ENCODE measurements at regions not wholly inside any gene's neighbourhood (a gene's known extent, or its start where the extent isn't known, plus 50 kb on each side); places are given as distances from the start of the nearest gene placed in this dataset.

DNA sequence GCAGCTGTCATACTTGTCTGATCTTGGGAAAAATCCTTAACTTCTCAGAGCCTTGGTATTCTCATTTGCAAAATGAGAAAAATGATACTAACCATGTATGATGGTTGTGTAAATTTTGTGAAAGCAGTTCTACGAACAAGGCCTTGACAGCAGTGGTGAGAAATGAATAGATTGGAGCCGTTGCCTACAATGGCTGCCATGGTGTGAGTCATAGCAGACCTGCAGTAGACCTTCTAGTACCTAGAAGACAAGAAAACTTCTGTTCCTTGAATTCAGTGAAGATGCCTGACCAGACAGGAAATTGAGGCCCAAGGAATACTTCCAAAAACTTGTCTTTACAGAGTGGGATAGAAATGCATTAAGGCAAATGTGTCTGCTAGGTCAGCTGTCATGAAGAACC is 338.9 kb downstream of the QKI start:
- no peak overlapping the region for H3K4me3 ChIP-seq (ENCODE audit: insufficient read depth, low read depth, low read length)
- H2BK15ac ChIP-seq (ENCODE audit: low read depth, low read length), result no peak overlapping the region
- no peaks in the 10 kb centered on the region for H4K20me1 ChIP-seq (ENCODE audit: insufficient read depth, low read length)
- no peak overlapping the region for H3K14ac ChIP-seq (replicated peaks; ENCODE audit: low read depth, low read length)
- POLR2A ChIA-PET (ENCODE audit: unreplicated experiment), result no interaction called here
- DNase-seq (no peak), ATAC-seq (ENCODE audit: low read depth) (no peak)
- H3K27ac ChIP-seq (ENCODE audit: insufficient read depth, low read length), result no peak overlapping the region
- no peak overlapping the region for H2BK5ac ChIP-seq (ENCODE audit: low read depth, low read length, poor library complexity, severe bottlenecking)
- no peak overlapping the region for H3K4me2 ChIP-seq (ENCODE audit: low read depth, low read length)
- no peak overlapping the region for H3K9ac ChIP-seq (ENCODE audit: low read depth, low read length)
- intact Hi-C loops (cut with micrococcal nuclease), result no loop called here
- no peak overlapping the region for H3K18ac ChIP-seq (ENCODE audit: low read depth, low read length)
- no peak overlapping the region for H3K56ac ChIP-seq (ENCODE audit: extremely low read depth, insufficient read depth, low read length)
- dilution Hi-C loops (cut with HindIII; ENCODE audit: low sequenced_read_pairs, unreplicated experiment), result no loop called here
- no peak overlapping the region for H2AK5ac ChIP-seq (ENCODE audit: low read depth, low read length)
- WGBS, 2 experiments (ENCODE audit: extremely low coverage in 2 of 2, insufficient read length in 1 of 2), result no CpG with 5 or more reads among the region's 2 CpGs
- H4K91ac ChIP-seq (ENCODE audit: insufficient read depth, low read depth, low read length), result no peak overlapping the region
- in situ Hi-C loops (cut with MboI; ENCODE audit: low sequenced_read_pairs), result no loop called here
- H2AK9ac ChIP-seq (replicated peaks; ENCODE audit: low read depth, low read length, poor library complexity), result peak overlapping the region; percentile 47
- H3K4me1 ChIP-seq (ENCODE audit: control insufficient read depth, insufficient read depth, low read length), result no peaks in the 10 kb centered on the region
- H3K36me3 ChIP-seq (ENCODE audit: control insufficient read depth, insufficient read depth, low read length), result no peaks in the 10 kb centered on the region
- no peak for TF ChIP-seq RCOR1 (IDR thresholded peaks at IDR 0.05; ENCODE audit: insufficient replicate concordance, low read length)
- no peak for TF ChIP-seq FOS (IDR thresholded peaks at IDR 0.05; ENCODE audit: low read depth, low read length)
- no peak overlapping the region for H2AFZ ChIP-seq (replicated peaks; ENCODE audit: low read length, poor library complexity)
- no peak overlapping the region for H3K4ac ChIP-seq (ENCODE audit: low read depth, low read length)
- no peak overlapping the region for H4K8ac ChIP-seq (ENCODE audit: low read depth in 2 of 2, low read length in 2 of 2)
- CTCF ChIA-PET, result no interaction called here
- H3K27me3 ChIP-seq (ENCODE audit: control insufficient read depth, insufficient read depth, low read length), result no peaks in the 10 kb centered on the region
- H4K5ac ChIP-seq (ENCODE audit: low read depth, low read length), result no peak overlapping the region
- H2BK20ac ChIP-seq (ENCODE audit: low read depth, low read length), result no peak overlapping the region
- BruUV-seq (replicated peaks), result no TSS peak
- H3K79me1 ChIP-seq (ENCODE audit: low read depth in 1 of 2, low read length in 2 of 2), result no peaks in the 10 kb centered on the region
- no peak overlapping the region for H2BK120ac ChIP-seq (ENCODE audit: low read depth, low read length)
- H3K9me1 ChIP-seq (ENCODE audit: insufficient read depth, low read length), result no peaks in the 10 kb centered on the region; the same call in 1 of the 2 replicates
- H3K23ac ChIP-seq (ENCODE audit: low read depth, low read length), result no peak overlapping the region
- peaks cover 4% of the 10 kb centered on the region; the same call in 1 of the 2 replicates for H3K9me3 ChIP-seq (ENCODE audit: control insufficient read depth, insufficient read depth, low read length)

Data from IMR-90 (cell line).